ENCODE measurements at regions not wholly inside any gene's neighbourhood (a gene's known extent, or its start where the extent isn't known, plus 50 kb on each side); places are given as distances from the start of the nearest gene placed in this dataset.
A peak's percentile ranks its signal among the peaks of the same experiment; 100 is the strongest.

DNA sequence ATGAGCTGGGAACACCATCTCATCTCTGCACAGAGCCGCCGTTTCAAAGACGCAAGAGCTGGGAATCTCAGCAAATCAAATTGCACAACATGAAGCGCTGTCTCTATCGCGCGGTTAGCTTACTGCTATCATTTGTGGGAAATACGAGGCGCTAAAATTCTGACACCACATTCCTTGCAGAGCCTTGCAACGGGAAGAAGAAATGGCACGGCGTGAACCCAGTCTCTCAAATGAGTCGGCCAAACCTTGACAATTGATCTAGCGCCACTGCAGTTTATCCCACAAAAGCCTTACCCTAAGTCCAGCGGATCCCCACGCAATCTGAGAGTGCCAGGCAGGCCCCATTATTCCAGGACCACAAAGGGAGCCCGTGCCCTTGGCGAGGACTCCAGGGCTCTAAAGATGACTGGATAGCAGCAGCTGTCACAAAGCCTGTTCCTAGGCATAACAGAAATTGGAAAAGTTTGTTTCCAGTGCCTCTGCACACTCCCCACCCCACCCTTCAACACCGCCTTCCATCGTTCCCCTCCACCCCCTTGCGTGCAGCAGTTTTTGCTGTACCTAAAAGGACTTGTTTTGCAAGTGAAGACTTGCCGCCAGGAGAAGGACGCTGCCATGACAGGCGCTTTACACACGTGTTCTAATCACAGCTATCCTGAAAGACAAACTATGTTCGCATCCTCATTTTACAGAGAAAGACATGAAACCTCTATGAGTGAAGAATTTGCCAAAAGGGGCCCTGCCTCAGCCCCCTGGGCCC lies 252.4 kb downstream of the EIPR1 start:
- Mint-ChIP-seq H3K4me3 (ENCODE audit: unreplicated experiment) (no peak overlapping the region), H3K27ac (ENCODE audit: unreplicated experiment) (peak overlapping the region; percentile 62), H3K27me3 (ENCODE audit: unreplicated experiment) (peaks cover 8% of the 10 kb centered on the region), H3K4me1 (ENCODE audit: low read depth, unreplicated experiment) (peaks cover 37% of the 10 kb centered on the region), H3K9me3 (ENCODE audit: unreplicated experiment) (peaks cover 5% of the 10 kb centered on the region), H3K36me3 (ENCODE audit: unreplicated experiment) (no peaks in the 10 kb centered on the region)
- no peak for DNase-seq
- TF ChIP-seq, protein P1, sequence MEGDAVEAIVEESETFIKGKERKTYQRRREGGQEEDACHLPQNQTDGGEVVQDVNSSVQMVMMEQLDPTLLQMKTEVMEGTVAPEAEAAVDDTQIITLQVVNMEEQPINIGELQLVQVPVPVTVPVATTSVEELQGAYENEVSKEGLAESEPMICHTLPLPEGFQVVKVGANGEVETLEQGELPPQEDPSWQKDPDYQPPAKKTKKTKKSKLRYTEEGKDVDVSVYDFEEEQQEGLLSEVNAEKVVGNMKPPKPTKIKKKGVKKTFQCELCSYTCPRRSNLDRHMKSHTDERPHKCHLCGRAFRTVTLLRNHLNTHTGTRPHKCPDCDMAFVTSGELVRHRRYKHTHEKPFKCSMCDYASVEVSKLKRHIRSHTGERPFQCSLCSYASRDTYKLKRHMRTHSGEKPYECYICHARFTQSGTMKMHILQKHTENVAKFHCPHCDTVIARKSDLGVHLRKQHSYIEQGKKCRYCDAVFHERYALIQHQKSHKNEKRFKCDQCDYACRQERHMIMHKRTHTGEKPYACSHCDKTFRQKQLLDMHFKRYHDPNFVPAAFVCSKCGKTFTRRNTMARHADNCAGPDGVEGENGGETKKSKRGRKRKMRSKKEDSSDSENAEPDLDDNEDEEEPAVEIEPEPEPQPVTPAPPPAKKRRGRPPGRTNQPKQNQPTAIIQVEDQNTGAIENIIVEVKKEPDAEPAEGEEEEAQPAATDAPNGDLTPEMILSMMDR (IDR thresholded peaks at IDR 0.05; ENCODE audit: partially characterized antibody, unreplicated experiment), result no peak

DNA sequence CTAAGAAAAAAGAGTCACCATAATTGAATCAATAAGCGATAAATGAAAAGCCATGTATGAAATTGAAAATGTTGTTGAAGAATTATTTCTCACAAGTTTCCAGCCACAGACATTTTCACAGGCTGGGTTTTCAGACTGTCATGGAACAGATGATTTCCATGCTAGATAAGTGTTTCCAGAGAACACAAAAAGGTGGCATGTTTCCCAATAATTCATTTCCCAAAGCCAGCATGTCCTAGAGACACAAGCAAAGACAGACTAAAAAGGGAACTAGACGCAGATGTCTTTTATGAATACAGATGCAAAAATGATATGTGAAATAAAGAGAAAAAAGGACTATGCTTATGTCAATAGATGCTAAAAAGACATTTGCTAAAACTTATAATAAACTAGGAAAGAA lies 255.1 kb downstream of the EIPR1 start:
- H3K27me3 Mint-ChIP-seq (ENCODE audit: unreplicated experiment), result peaks cover 6% of the 10 kb centered on the region
- H3K9me3 Mint-ChIP-seq (ENCODE audit: unreplicated experiment), result peaks cover 5% of the 10 kb centered on the region
- peaks cover 32% of the 10 kb centered on the region for H3K4me1 Mint-ChIP-seq (ENCODE audit: low read depth, unreplicated experiment)

DNA sequence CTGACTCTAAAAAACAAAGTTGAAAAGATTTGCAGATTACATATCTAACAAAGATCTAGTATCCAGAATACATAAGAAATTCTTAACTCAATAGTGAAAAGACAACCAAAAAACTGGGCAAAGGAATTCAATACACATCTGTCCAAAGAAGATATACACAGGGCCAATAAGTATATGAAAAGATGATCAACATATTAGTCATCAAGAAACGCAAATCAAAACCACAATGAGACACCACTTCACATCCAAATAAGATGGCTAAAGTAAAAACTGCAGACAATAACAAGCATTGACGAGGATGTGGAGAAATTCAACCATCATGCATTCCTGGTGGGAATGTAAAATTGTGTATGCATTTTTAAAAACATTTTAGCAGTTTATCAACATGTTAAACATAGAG lies 256.0 kb downstream of the EIPR1 start:
- no peak overlapping the region for H3K27ac Mint-ChIP-seq (ENCODE audit: unreplicated experiment)
- no peak overlapping the region for H3K4me3 Mint-ChIP-seq (ENCODE audit: unreplicated experiment)
- peaks cover 1% of the 10 kb centered on the region for H3K27me3 Mint-ChIP-seq (ENCODE audit: unreplicated experiment)
- H3K36me3 Mint-ChIP-seq (ENCODE audit: unreplicated experiment), result no peaks in the 10 kb centered on the region
- peaks cover 30% of the 10 kb centered on the region for H3K4me1 Mint-ChIP-seq (ENCODE audit: low read depth, unreplicated experiment)
- peaks cover 2% of the 10 kb centered on the region for H3K9me3 Mint-ChIP-seq (ENCODE audit: unreplicated experiment)
- no peak for DNase-seq
- TF ChIP-seq, protein P1 (IDR thresholded peaks at IDR 0.05; ENCODE audit: partially characterized antibody, unreplicated experiment), result no peak

More for the DNA sequence above, 255.1 kb downstream of the EIPR1 start:
- Mint-ChIP-seq H3K4me3 (ENCODE audit: unreplicated experiment) (no peak overlapping the region), H3K27ac (ENCODE audit: unreplicated experiment) (no peak overlapping the region), H3K36me3 (ENCODE audit: unreplicated experiment) (no peaks in the 10 kb centered on the region)
- TF ChIP-seq, protein P1 (IDR thresholded peaks at IDR 0.05; ENCODE audit: partially characterized antibody, unreplicated experiment), result no peak
- no peak for DNase-seq

DNA sequence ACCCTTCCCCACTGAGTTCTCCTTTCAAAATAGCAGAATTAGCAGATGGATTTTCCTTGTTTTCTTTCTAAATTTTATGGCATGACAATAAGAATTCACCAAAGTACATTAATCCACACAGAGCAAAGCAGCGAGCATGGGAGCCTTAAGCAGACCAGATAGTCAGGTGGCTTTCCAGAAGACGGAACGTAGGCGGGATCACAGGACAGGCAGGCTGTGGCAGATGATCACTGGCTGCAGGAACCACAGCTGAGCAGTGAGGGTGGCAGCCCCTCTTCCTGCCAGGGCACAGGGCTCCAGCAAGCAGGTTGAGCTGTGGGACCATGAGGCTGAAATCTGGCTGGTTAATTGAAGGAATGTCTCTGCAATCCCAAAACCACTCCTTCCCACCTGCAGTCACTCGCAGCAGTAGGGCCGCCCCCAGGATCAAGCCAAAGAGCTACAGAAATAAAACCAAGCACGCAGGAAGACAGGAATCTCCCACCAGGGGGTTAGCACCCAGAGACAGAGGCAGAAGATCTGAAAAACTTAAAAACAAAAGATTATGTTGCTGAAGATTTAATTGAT lies 259.9 kb downstream of the EIPR1 start:
- no peak for DNase-seq
- Mint-ChIP-seq H3K4me3 (ENCODE audit: unreplicated experiment) (no peak overlapping the region), H3K27ac (ENCODE audit: unreplicated experiment) (no peak overlapping the region), H3K4me1 (ENCODE audit: low read depth, unreplicated experiment) (peaks cover 21% of the 10 kb centered on the region), H3K9me3 (ENCODE audit: unreplicated experiment) (peaks cover 2% of the 10 kb centered on the region), H3K27me3 (ENCODE audit: unreplicated experiment) (no peaks in the 10 kb centered on the region), H3K36me3 (ENCODE audit: unreplicated experiment) (no peaks in the 10 kb centered on the region)
- TF ChIP-seq, protein P1 (IDR thresholded peaks at IDR 0.05; ENCODE audit: partially characterized antibody, unreplicated experiment), result no peak

DNA sequence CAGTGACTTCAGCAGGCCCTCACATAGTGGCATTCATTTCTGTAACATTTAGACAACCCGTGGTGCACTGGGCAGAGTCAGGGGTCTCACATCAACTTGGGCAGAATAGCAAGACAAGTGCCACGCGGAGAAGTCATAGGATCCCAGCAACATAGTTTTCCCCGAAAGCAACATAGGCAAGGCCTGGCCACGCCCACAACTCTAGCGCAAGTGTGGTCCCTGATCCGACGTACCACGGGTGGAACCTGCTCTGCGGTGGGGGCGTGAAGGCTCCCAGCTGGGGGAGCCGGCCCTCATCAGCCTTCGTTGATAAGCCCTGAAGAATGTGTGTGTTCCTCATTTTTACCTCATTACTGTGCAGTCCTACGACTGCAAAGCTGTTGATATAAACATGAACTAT lies 261.2 kb downstream of the EIPR1 start:
- Mint-ChIP-seq H3K27ac (ENCODE audit: unreplicated experiment) (no peak overlapping the region), H3K27me3 (ENCODE audit: unreplicated experiment) (no peaks in the 10 kb centered on the region), H3K36me3 (ENCODE audit: unreplicated experiment) (no peaks in the 10 kb centered on the region), H3K4me3 (ENCODE audit: unreplicated experiment) (no peak overlapping the region), H3K4me1 (ENCODE audit: low read depth, unreplicated experiment) (peaks cover 21% of the 10 kb centered on the region), H3K9me3 (ENCODE audit: unreplicated experiment) (peaks cover 2% of the 10 kb centered on the region)
- TF ChIP-seq, protein P1 (IDR thresholded peaks at IDR 0.05; ENCODE audit: partially characterized antibody, unreplicated experiment), result no peak
- DNase-seq, result no peak

Data from glutamatergic neuron (in vitro differentiated cells).